Mesothelial cell of epicardium (in vitro differentiated cells): ENCODE measurements at regions not wholly inside any gene's neighbourhood (a gene's known extent, or its start where the extent isn't known, plus 50 kb on each side); places are given as distances from the start of the nearest gene placed in this dataset.

Source experiments
- DNase-seq, 2 experiments: peaks; one replicate each; pipeline ENCODE4 v3.0.0; 2021; ENCODE audit warnings: low spot score in 2 of 2; ENCODE audit not compliant: unreplicated experiment in 2 of 2
- H3K27ac Mint-ChIP-seq: 2 replicates; pipeline ENCODE4 v1.8.0; 2021; ENCODE audit warnings: mixed read lengths
- H3K27me3 Mint-ChIP-seq: 2 replicates; pipeline ENCODE4 v1.8.0; 2021; ENCODE audit warnings: low read depth, mixed read lengths
- H3K36me3 Mint-ChIP-seq: 2 replicates; pipeline ENCODE4 v1.8.0; 2021; ENCODE audit warnings: mixed read lengths
- H3K4me1 Mint-ChIP-seq: 2 replicates; pipeline ENCODE4 v1.8.0; 2021; ENCODE audit warnings: mixed read lengths
- H3K4me3 Mint-ChIP-seq: 2 replicates; pipeline ENCODE4 v1.8.0; 2021; ENCODE audit warnings: mild to moderate bottlenecking, moderate library complexity, mixed read lengths
- H3K9me3 Mint-ChIP-seq: 2 replicates; pipeline ENCODE4 v1.8.0; 2021; ENCODE audit warnings: mixed read lengths
- CTCF ChIP-seq: fragments of 200-600 bp; sonication (generic); IDR thresholded peaks from one replicate; pipeline ENCODE4 v1.5.0; 2021; ENCODE audit warnings: antibody characterized with exemption; ENCODE audit not compliant: unreplicated experiment

GRCh38 chr13:88674841-88675240 is 1003.7 kb downstream of the SLITRK5 start:
- no peaks in the 10 kb centered on the region for H3K27me3 Mint-ChIP-seq
- no peaks in the 10 kb centered on the region for H3K36me3 Mint-ChIP-seq
- no peaks in the 10 kb centered on the region for H3K4me1 Mint-ChIP-seq
- no peak overlapping the region for H3K4me3 Mint-ChIP-seq
- DNase-seq: no peak
- no peaks in the 10 kb centered on the region for H3K9me3 Mint-ChIP-seq
- TF ChIP-seq CTCF: no peak
- H3K27ac Mint-ChIP-seq: no peak overlapping the region

- Mint-ChIP-seq H3K27ac (no peak overlapping the region), H3K9me3 (no peaks in the 10 kb centered on the region), H3K36me3 (no peaks in the 10 kb centered on the region), H3K4me3 (no peak overlapping the region), H3K4me1 (no peaks in the 10 kb centered on the region), H3K27me3 (no peaks in the 10 kb centered on the region)
- TF ChIP-seq CTCF: no peak
- DNase-seq: no peak
These were observed 1004.3 kb downstream of the SLITRK5 start for GRCh38 chr13:88675347-88675996.

GRCh38 chr13:88676016-88676415 is 1004.8 kb downstream of the SLITRK5 start:
- Mint-ChIP-seq H3K4me1 (no peaks in the 10 kb centered on the region), H3K9me3 (no peaks in the 10 kb centered on the region), H3K4me3 (no peak overlapping the region), H3K36me3 (no peaks in the 10 kb centered on the region), H3K27me3 (no peaks in the 10 kb centered on the region), H3K27ac (no peak overlapping the region)
- no peak for DNase-seq
- no peak for TF ChIP-seq CTCF

- Mint-ChIP-seq H3K36me3 (no peaks in the 10 kb centered on the region), H3K27me3 (no peaks in the 10 kb centered on the region), H3K9me3 (no peaks in the 10 kb centered on the region), H3K27ac (no peak overlapping the region), H3K4me1 (no peaks in the 10 kb centered on the region), H3K4me3 (no peak overlapping the region)
- no peak for DNase-seq
- no peak for TF ChIP-seq CTCF
These were observed 1014.3 kb downstream of the SLITRK5 start for GRCh38 chr13:88685459-88685858.

- TF ChIP-seq CTCF: no peak
- no peaks in the 10 kb centered on the region for H3K27me3 Mint-ChIP-seq
- H3K27ac Mint-ChIP-seq: no peak overlapping the region
- H3K4me3 Mint-ChIP-seq: no peak overlapping the region
- DNase-seq: no peak
- H3K36me3 Mint-ChIP-seq: no peaks in the 10 kb centered on the region
- peaks cover 23% of the 10 kb centered on the region for H3K9me3 Mint-ChIP-seq
- peaks cover 23% of the 10 kb centered on the region for H3K4me1 Mint-ChIP-seq
These were observed 1030.4 kb downstream of the SLITRK5 start for GRCh38 chr13:88701551-88701950.
